ENCODE measurements at regions not wholly inside any gene's neighbourhood (a gene's known extent, or its start where the extent isn't known, plus 50 kb on each side); places are given as distances from the start of the nearest gene placed in this dataset.

DNA sequence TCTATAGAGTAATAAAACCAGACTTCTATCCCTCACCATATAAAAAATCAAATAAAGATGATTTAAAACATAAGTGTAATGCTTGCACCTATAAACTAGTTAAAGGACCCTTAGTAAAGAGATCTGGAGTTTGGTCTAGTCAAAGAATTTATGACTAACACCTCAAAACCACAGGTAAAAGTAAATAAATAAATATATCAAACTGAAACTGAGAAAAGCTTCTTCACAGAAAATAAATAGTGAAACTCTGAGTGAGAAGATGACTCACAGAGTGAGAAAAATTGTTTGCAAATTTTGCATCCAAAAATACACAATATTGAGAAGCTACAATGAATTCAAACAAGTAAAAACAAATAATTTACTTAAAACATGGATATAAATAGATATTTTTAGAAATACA lies 387.8 kb downstream of the KDM5D start:
- TF ChIP-seq, protein P1, sequence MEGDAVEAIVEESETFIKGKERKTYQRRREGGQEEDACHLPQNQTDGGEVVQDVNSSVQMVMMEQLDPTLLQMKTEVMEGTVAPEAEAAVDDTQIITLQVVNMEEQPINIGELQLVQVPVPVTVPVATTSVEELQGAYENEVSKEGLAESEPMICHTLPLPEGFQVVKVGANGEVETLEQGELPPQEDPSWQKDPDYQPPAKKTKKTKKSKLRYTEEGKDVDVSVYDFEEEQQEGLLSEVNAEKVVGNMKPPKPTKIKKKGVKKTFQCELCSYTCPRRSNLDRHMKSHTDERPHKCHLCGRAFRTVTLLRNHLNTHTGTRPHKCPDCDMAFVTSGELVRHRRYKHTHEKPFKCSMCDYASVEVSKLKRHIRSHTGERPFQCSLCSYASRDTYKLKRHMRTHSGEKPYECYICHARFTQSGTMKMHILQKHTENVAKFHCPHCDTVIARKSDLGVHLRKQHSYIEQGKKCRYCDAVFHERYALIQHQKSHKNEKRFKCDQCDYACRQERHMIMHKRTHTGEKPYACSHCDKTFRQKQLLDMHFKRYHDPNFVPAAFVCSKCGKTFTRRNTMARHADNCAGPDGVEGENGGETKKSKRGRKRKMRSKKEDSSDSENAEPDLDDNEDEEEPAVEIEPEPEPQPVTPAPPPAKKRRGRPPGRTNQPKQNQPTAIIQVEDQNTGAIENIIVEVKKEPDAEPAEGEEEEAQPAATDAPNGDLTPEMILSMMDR (IDR thresholded peaks at IDR 0.05): no peak
- TF ChIP-seq POLR2AphosphoS5 (IDR thresholded peaks at IDR 0.05) (no peak), EP300 (IDR thresholded peaks at IDR 0.05) (no peak), POLR2A (IDR thresholded peaks at IDR 0.05) (no peak)
